HG02763 (cell line): ENCODE measurements at regions not wholly inside any gene's neighbourhood (a gene's known extent, or its start where the extent isn't known, plus 50 kb on each side); places are given as distances from the start of the nearest gene placed in this dataset.

ENCODE experiments used
- ATAC-seq: cut with Tn5 transposase; IDR thresholded peaks from one replicate; pipeline ENCODE4 v1.9.1; 2021; ENCODE audit warnings: mild to moderate bottlenecking, moderate library complexity; ENCODE audit not compliant: unreplicated experiment

- no peak for ATAC-seq
Measured at GRCh38 chr3:180282386-180282785, 245.6 kb upstream of the PEX5L start.

- no peak for ATAC-seq
Measured at GRCh38 chr3:180283251-180283650, 246.5 kb upstream of the PEX5L start.

GRCh38 chr3:180284331-180285110, 247.8 kb upstream of the PEX5L start:
- no peak for ATAC-seq

- no peak for ATAC-seq
Measured at GRCh38 chr3:180287703-180288102, 251.0 kb upstream of the PEX5L start.

- no peak for ATAC-seq
Measured at GRCh38 chr3:180288816-180289215, 252.1 kb upstream of the PEX5L start.

GRCh38 chr3:180290300-180290699, 253.6 kb upstream of the PEX5L start:
- ATAC-seq: no peak

GRCh38 chr3:180294282-180295027, 257.7 kb upstream of the PEX5L start:
- no peak for ATAC-seq

GRCh38 chr3:180295811-180296210, 259.1 kb upstream of the PEX5L start:
- ATAC-seq: no peak

GRCh38 chr3:180296971-180297370, 260.2 kb upstream of the PEX5L start:
- no peak for ATAC-seq

- ATAC-seq: no peak
Measured at GRCh38 chr3:180306155-180306554, 269.4 kb upstream of the PEX5L start.

- no peak for ATAC-seq
Measured at GRCh38 chr3:180306691-180307090, 270.0 kb upstream of the PEX5L start.

- ATAC-seq: no peak
Measured at GRCh38 chr3:180311242-180311641, 274.5 kb upstream of the PEX5L start.

GRCh38 chr3:180316321-180316720, 279.6 kb upstream of the PEX5L start:
- ATAC-seq: no peak

GRCh38 chr3:180319461-180319860, 282.5 kb upstream of the TTC14 start:
- ATAC-seq: no peak

GRCh38 chr3:180320631-180321030, 281.3 kb upstream of the TTC14 start:
- no peak for ATAC-seq

- no peak for ATAC-seq
Measured at GRCh38 chr3:180321534-180321933, 280.4 kb upstream of the TTC14 start.

- ATAC-seq: no peak
Measured at GRCh38 chr3:180322829-180323228, 279.1 kb upstream of the TTC14 start.

- no peak for ATAC-seq
Measured at GRCh38 chr3:180324791-180325190, 277.2 kb upstream of the TTC14 start.

- no peak for ATAC-seq
Measured at GRCh38 chr3:180325533-180325932, 276.4 kb upstream of the TTC14 start.

- no peak for ATAC-seq
Measured at GRCh38 chr3:180325958-180326357, 276.0 kb upstream of the TTC14 start.

GRCh38 chr3:180329187-180329586, 272.8 kb upstream of the TTC14 start:
- ATAC-seq: peak; percentile 69

GRCh38 chr3:180329847-180330246, 272.1 kb upstream of the TTC14 start:
- no peak for ATAC-seq
